DOHH2 (cell line): ENCODE measurements at regions not wholly inside any gene's neighbourhood (a gene's known extent, or its start where the extent isn't known, plus 50 kb on each side); places are given as distances from the start of the nearest gene placed in this dataset.

Experiments used
- H3F3A ChIP-seq: fragments of 200-600 bp; sonication (generic), shearing (Covaris generic); 2 replicates; pipeline ENCODE4 v1.6.0; 2016; ENCODE audit warnings: antibody characterized with exemption, mild to moderate bottlenecking; ENCODE audit not compliant: control insufficient read depth, insufficient read depth
- H3K27ac ChIP-seq: fragments of 200-600 bp; sonication (generic); 2 replicates; pipeline ENCODE4 v1.5.1; 2014; ENCODE audit warnings: low read depth, mild to moderate bottlenecking, low read length, moderate library complexity
- H3K27me3 ChIP-seq: fragments of 200-600 bp; sonication (generic); 2 replicates; pipeline ENCODE4 v1.6.1; 2014; ENCODE audit warnings: mild to moderate bottlenecking, low read length, mixed read lengths; ENCODE audit not compliant: control insufficient read depth
- H3K36me3 ChIP-seq: fragments of 200-600 bp; sonication (generic); 2 replicates; pipeline ENCODE4 v1.6.1; 2014; ENCODE audit warnings: mild to moderate bottlenecking, low read length, moderate library complexity, mixed read lengths; ENCODE audit not compliant: control insufficient read depth
- H3K4me1 ChIP-seq: fragments of 200-600 bp; sonication (generic); 2 replicates; pipeline ENCODE4 v1.6.1; 2014; ENCODE audit warnings: mild to moderate bottlenecking, low read length, mixed read lengths; ENCODE audit not compliant: control insufficient read depth
- H3K4me2 ChIP-seq: fragments of 200-600 bp; sonication (generic); 2 replicates; pipeline ENCODE4 v1.6.0; 2014; ENCODE audit warnings: mild to moderate bottlenecking, low read length, moderate library complexity
- H3K4me3 ChIP-seq: fragments of 200-600 bp; sonication (generic); 2 replicates; pipeline ENCODE4 v1.5.1; 2014; ENCODE audit warnings: mild to moderate bottlenecking, low read length, mixed read lengths
- H3K79me2 ChIP-seq: fragments of 200-600 bp; sonication (generic); 2 replicates; pipeline ENCODE4 v1.6.1; 2014; ENCODE audit warnings: mild to moderate bottlenecking, low read length, mixed read lengths; ENCODE audit not compliant: control insufficient read depth
- H3K9me2 ChIP-seq: fragments of 200-600 bp; sonication (generic); replicated peaks from 2 replicates; pipeline ENCODE4 v1.6.1; 2014; ENCODE audit warnings: mild to moderate bottlenecking, low read length, mixed read lengths; ENCODE audit not compliant: control insufficient read depth
- H3K9me3 ChIP-seq: fragments of 200-600 bp; sonication (generic); 2 replicates; pipeline ENCODE4 v1.6.1; 2014; ENCODE audit warnings: antibody characterized with exemption, low read length, mixed read lengths; ENCODE audit not compliant: control insufficient read depth, insufficient read depth
- H4K20me1 ChIP-seq: fragments of 200-600 bp; sonication (generic); 2 replicates; pipeline ENCODE4 v1.6.0; 2014; ENCODE audit warnings: low read depth, mild to moderate bottlenecking, antibody characterized with exemption, low read length, moderate library complexity; ENCODE audit not compliant: control insufficient read depth, insufficient read depth
- EZH2phosphoT487 ChIP-seq: fragments of 200-600 bp; sonication (generic); IDR thresholded peaks from 2 replicates; pipeline ENCODE4 v1.6.1; 2017; ENCODE audit warnings: borderline replicate concordance, mild to moderate bottlenecking, antibody characterized with exemption, low read length, moderate library complexity, mixed read lengths
- TF ChIP-seq, protein P1 (sequence below): fragments of 200-600 bp; sonication (generic); IDR thresholded peaks from one replicate; pipeline ENCODE4 v1.5.1; 2014; ENCODE audit warnings: antibody characterized with exemption, mild to moderate bottlenecking, low read depth, low read length; ENCODE audit not compliant: poor library complexity, severe bottlenecking

DNA sequence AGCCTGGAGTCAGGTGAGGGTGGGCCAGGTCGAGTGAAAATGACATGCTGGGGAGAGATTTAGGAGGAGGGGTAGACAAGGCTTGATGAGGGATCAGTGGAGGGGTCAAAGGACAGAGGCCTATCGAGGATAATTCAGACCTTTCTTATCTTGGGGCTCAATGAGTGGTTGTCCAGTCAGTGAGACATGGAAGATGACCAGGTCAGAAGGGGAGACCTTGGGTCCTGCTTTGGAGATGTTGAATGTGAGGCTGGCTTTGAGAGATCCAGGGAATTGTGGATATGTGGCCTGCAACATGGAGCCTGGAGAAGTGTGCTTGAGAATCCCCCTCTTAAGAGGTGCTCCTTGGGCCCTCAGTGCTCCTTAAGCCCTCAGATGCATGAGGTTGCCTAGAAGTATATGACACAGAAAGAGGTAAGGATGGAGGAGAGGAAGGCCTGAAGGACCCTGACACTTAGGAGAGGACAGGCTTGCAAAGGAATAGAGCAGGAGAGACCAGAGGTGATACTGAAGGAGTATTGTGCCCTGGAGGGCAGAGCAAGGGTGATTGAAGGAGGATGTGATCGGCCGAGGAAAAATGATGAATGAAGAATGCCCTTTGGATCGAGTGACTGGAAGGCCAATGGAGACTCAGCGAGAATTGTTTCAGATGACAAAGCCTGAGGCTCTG, 129.8 kb upstream of the GPR26 start:
- Histone ChIP-seq H3K36me3 (no peaks in the 10 kb centered on the region), H3K9me3 (peaks cover 6% of the 10 kb centered on the region; the same call in 1 of the 2 replicates), H3K79me2 (no peaks in the 10 kb centered on the region), H3K4me3 (peak overlapping the region; percentile 59), H3K4me1 (peaks cover 70% of the 10 kb centered on the region), H3K4me2 (peak overlapping the region; percentile 59), H3F3A (peaks cover 20% of the 10 kb centered on the region), H3K27ac (peak overlapping the region; percentile 92), H3K9me2 (no peaks in the 10 kb centered on the region), H3K27me3 (no peaks in the 10 kb centered on the region), H4K20me1 (no peaks in the 10 kb centered on the region)
- TF ChIP-seq EZH2phosphoT487, result no peak
- TF ChIP-seq, protein P1, sequence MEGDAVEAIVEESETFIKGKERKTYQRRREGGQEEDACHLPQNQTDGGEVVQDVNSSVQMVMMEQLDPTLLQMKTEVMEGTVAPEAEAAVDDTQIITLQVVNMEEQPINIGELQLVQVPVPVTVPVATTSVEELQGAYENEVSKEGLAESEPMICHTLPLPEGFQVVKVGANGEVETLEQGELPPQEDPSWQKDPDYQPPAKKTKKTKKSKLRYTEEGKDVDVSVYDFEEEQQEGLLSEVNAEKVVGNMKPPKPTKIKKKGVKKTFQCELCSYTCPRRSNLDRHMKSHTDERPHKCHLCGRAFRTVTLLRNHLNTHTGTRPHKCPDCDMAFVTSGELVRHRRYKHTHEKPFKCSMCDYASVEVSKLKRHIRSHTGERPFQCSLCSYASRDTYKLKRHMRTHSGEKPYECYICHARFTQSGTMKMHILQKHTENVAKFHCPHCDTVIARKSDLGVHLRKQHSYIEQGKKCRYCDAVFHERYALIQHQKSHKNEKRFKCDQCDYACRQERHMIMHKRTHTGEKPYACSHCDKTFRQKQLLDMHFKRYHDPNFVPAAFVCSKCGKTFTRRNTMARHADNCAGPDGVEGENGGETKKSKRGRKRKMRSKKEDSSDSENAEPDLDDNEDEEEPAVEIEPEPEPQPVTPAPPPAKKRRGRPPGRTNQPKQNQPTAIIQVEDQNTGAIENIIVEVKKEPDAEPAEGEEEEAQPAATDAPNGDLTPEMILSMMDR, result no peak

DNA sequence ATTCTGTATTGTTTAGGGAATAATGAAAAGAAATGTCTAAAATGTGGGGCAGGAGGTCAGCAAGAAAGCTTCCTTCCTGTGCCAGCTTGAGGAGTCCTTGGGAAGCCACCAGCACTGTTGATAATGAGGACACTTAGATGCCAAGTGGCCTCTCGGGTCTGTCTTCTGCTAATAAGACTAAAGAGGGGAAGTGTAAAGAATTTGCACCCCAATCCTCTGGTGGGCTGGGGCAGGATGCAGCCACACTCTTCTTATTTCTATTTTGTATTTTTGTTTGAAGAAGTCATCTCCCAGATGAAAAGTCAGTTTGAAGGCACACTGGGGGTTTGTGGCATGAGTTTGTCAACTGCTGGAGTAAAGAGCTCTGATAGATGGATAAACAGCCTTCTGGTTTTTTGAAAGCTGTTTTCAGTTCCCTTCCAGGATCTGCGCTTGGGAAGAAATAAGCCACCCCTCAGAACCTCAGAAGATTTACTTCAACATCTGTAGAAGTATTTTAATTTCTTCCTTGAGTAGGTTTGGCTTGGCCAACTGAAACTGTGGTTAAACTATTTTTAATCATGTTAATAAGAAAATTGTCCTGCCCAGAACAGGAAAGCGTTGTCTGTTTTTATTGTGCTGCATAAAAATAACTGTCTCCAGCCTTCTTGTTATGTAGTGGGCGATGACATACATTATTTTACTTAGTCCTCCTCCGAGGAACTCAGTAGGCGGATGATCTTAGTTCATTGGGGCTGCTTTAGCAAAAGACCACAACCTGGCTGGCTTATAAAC, 128.8 kb upstream of the GPR26 start:
- peak overlapping the region; percentile 59 for H3K4me2 ChIP-seq
- peaks cover 20% of the 10 kb centered on the region for H3F3A ChIP-seq
- H3K36me3 ChIP-seq, result no peaks in the 10 kb centered on the region
- H3K4me1 ChIP-seq, result peaks cover 66% of the 10 kb centered on the region
- no peaks in the 10 kb centered on the region for H3K27me3 ChIP-seq
- peak overlapping the region; percentile 59 for H3K4me3 ChIP-seq
- no peaks in the 10 kb centered on the region for H3K9me2 ChIP-seq
- H3K79me2 ChIP-seq, result no peaks in the 10 kb centered on the region
- no peaks in the 10 kb centered on the region for H3K9me3 ChIP-seq
- no peaks in the 10 kb centered on the region for H4K20me1 ChIP-seq
- H3K27ac ChIP-seq, result peak overlapping the region; percentile 92
- no peak for TF ChIP-seq EZH2phosphoT487
- TF ChIP-seq, protein P1, result no peak

DNA sequence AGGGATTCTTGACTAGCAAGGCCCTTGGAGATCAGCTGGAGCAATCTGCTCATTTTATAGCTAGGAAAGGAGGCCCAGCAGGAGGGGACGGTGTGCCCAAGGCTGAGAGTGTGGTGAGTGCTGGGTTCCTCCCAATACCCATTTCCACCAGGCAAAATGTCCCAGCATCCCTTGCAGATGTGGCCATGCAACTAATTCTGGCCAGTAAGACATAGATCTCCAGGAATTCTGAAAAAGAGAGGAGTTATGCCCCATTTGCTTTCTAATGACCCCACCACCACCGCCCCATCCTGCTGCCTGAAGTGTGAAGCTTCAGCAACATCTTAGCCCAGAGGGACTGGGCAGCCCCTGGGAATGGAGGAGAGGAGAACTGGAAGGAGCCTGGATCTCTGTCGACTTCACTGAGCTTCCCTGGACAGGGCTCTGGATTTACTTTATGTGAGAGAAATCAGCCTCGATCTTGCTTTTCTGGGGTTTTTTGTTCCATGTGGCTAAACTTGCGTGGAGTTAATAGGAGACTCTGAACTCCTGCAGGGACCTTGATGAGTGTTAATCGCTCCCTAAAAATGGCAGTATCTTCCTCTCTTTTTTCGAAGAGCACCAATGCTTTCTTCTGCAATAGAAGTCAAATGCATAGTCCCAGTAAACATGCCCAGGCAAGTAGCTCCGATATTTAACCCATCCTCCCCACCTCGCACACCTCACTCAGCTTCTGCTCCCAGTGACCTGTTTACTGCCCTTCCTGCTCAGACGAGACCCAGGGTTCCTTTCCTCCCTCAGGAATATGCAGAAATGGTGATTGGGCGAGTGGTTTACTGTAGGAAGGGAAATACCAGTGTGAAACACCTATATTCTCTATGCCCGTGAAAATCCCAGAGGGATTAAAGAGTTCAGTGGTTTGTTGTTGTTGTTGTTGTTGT, 127.5 kb upstream of the GPR26 start:
- TF ChIP-seq, protein P1, result no peak
- no peak for TF ChIP-seq EZH2phosphoT487
- no peaks in the 10 kb centered on the region for H3K9me3 ChIP-seq
- H3K27me3 ChIP-seq, result no peaks in the 10 kb centered on the region
- H4K20me1 ChIP-seq, result no peaks in the 10 kb centered on the region
- H3K4me3 ChIP-seq, result peak overlapping the region; percentile 59
- H3K36me3 ChIP-seq, result no peaks in the 10 kb centered on the region
- peak overlapping the region; percentile 92 for H3K27ac ChIP-seq
- H3K4me1 ChIP-seq, result peaks cover 67% of the 10 kb centered on the region
- H3K79me2 ChIP-seq, result no peaks in the 10 kb centered on the region
- H3K4me2 ChIP-seq, result peak overlapping the region; percentile 59
- H3F3A ChIP-seq, result peaks cover 20% of the 10 kb centered on the region
- no peaks in the 10 kb centered on the region for H3K9me2 ChIP-seq
